Mesenchymal stem cell (in vitro differentiated cells and primary cell): ENCODE measurements at regions not wholly inside any gene's neighbourhood (a gene's known extent, or its start where the extent isn't known, plus 50 kb on each side); places are given as distances from the start of the nearest gene placed in this dataset.

Source experiments
- DNase-seq: peaks from one replicate; pipeline ENCODE4 v3.0.0-alpha.2; 2013
- H2AFZ ChIP-seq: one replicate; pipeline ENCODE4 v1.6.1; 2013; ENCODE audit warnings: low read depth, mild to moderate bottlenecking, control low read depth, inconsistent platforms, low read length, moderate library complexity
- H2AK5ac ChIP-seq: 2 replicates; pipeline ENCODE4 v1.6.1; 2013; ENCODE audit warnings: low read length, moderate library complexity, mild to moderate bottlenecking, inconsistent platforms; ENCODE audit not compliant: severe bottlenecking
- H2BK120ac ChIP-seq: one replicate; pipeline ENCODE4 v1.6.1; 2013; ENCODE audit warnings: low read depth, mild to moderate bottlenecking, inconsistent platforms, low read length, moderate library complexity
- H2BK12ac ChIP-seq, 2 experiments: one replicate each; pipeline ENCODE4 v1.6.1; 2013; ENCODE audit warnings: inconsistent platforms in 2 of 2, low read length in 2 of 2, mild to moderate bottlenecking in 2 of 2, moderate library complexity in 2 of 2, control low read depth in 1 of 2
- H2BK15ac ChIP-seq: one replicate; pipeline ENCODE4 v1.6.1; 2013; ENCODE audit warnings: mild to moderate bottlenecking, low read depth, inconsistent platforms; ENCODE audit not compliant: poor library complexity, severe bottlenecking
- H2BK5ac ChIP-seq: 2 replicates; pipeline ENCODE4 v1.6.1; 2013; ENCODE audit warnings: low read depth, mild to moderate bottlenecking, low read length, control low read depth, inconsistent platforms; ENCODE audit not compliant: poor library complexity, severe bottlenecking
- H3K14ac ChIP-seq, 2 experiments: one replicate each; pipeline ENCODE4 v1.6.1; 2013; ENCODE audit warnings: inconsistent platforms in 2 of 2, low read length in 2 of 2, control low read depth in 1 of 2, mild to moderate bottlenecking in 1 of 2, moderate library complexity in 1 of 2
- H3K18ac ChIP-seq, 2 experiments: one replicate each; pipeline ENCODE4 v1.6.1; 2013; ENCODE audit warnings: inconsistent platforms in 2 of 2, low read length in 2 of 2, control low read depth in 1 of 2, low read depth in 1 of 2, mild to moderate bottlenecking in 1 of 2
- H3K23ac ChIP-seq, 2 experiments: one replicate each; pipeline ENCODE4 v1.6.1; 2013; ENCODE audit warnings: inconsistent platforms in 2 of 2, low read length in 2 of 2, mild to moderate bottlenecking in 2 of 2, moderate library complexity in 2 of 2, control low read depth in 1 of 2
- H3K27ac ChIP-seq: 2 replicates; pipeline ENCODE4 v1.5.1; 2013; ENCODE audit warnings: mild to moderate bottlenecking, moderate library complexity, low read length, control low read depth, inconsistent platforms; ENCODE audit not compliant: poor library complexity, severe bottlenecking
- H3K27me3 ChIP-seq, 2 experiments: 2 replicates each; pipeline versions ENCODE4 v1.6.1 to v1.7.0; 2013; ENCODE audit warnings: low read length in 2 of 2, mild to moderate bottlenecking in 2 of 2, moderate library complexity in 2 of 2, control low read depth in 1 of 2, inconsistent platforms in 1 of 2; ENCODE audit not compliant: control insufficient read depth in 1 of 2, insufficient read depth in 1 of 2
- H3K36me3 ChIP-seq, 2 experiments: 2 replicates each; pipeline versions ENCODE4 v1.6.1 to v1.7.0; 2013; ENCODE audit warnings: low read length in 2 of 2, control low read depth in 1 of 2, inconsistent platforms in 1 of 2, low read depth in 1 of 2, mild to moderate bottlenecking in 1 of 2; ENCODE audit not compliant: insufficient read depth in 2 of 2, control insufficient read depth in 1 of 2
- H3K4ac ChIP-seq, 2 experiments: one replicate each; pipeline ENCODE4 v1.6.1; 2013; ENCODE audit warnings: inconsistent platforms in 2 of 2, low read length in 2 of 2, mild to moderate bottlenecking in 2 of 2, moderate library complexity in 2 of 2, control low read depth in 1 of 2, low read depth in 1 of 2
- H3K4me1 ChIP-seq: 2 replicates; pipeline ENCODE4 v1.6.1; 2013; ENCODE audit warnings: low read depth, low read length, control low read depth; ENCODE audit not compliant: control insufficient read depth, insufficient read depth
- H3K4me2 ChIP-seq: 2 replicates; pipeline ENCODE4 v1.6.1; 2013; ENCODE audit warnings: low read length, mild to moderate bottlenecking, inconsistent platforms; ENCODE audit not compliant: poor library complexity, severe bottlenecking
- H3K4me3 ChIP-seq, 2 experiments: 2 replicates each; pipeline versions ENCODE4 v1.5.1 to v1.7.0; 2013; ENCODE audit warnings: low read length in 2 of 2, mild to moderate bottlenecking in 2 of 2, control low read depth in 1 of 2, low read depth in 1 of 2; ENCODE audit not compliant: insufficient read depth in 1 of 2
- H3K79me1 ChIP-seq: replicated peaks from 2 replicates; pipeline ENCODE4 v1.6.1; 2013; ENCODE audit warnings: mild to moderate bottlenecking, control low read depth, low read length, inconsistent platforms; ENCODE audit not compliant: poor library complexity, severe bottlenecking
- H3K9ac ChIP-seq: 2 replicates; pipeline ENCODE4 v1.7.0; 2013; ENCODE audit warnings: mild to moderate bottlenecking, low read length, moderate library complexity
- H3K9me3 ChIP-seq: 2 replicates; pipeline ENCODE4 v1.7.0; 2013; ENCODE audit warnings: mild to moderate bottlenecking, low read length; ENCODE audit not compliant: control insufficient read depth
- H4K8ac ChIP-seq: one replicate; pipeline ENCODE4 v1.6.1; 2013; ENCODE audit warnings: inconsistent platforms, mild to moderate bottlenecking, low read length, moderate library complexity
- H4K91ac ChIP-seq: one replicate; pipeline ENCODE4 v1.6.1; 2013; ENCODE audit warnings: mild to moderate bottlenecking, low read length, inconsistent platforms
- WGBS: methylation state at CpG from one replicate; pipeline ENCODE4 v1.1.7; 2013; ENCODE audit warnings: mixed read lengths; 5-methylcytosine and 5-hydroxymethylcytosine counted together

- no peak overlapping the region for H2BK15ac ChIP-seq
- no peaks in the 10 kb centered on the region for H3K36me3 ChIP-seq
- no peak overlapping the region for H4K8ac ChIP-seq
- H3K27me3 ChIP-seq: no peaks in the 10 kb centered on the region
- H2AK5ac ChIP-seq: no peak overlapping the region
- 70% methylated on average over 3 of the region's 3 CpGs for WGBS
- DNase-seq: no peak
- H3K79me1 ChIP-seq: no peaks in the 10 kb centered on the region
- H2BK120ac ChIP-seq: no peak overlapping the region
- no peak overlapping the region for H3K27ac ChIP-seq
- H3K9me3 ChIP-seq: no peaks in the 10 kb centered on the region
- no peak overlapping the region for H3K14ac ChIP-seq
- no peak overlapping the region for H4K91ac ChIP-seq
- no peak overlapping the region for H2BK12ac ChIP-seq
- H2BK5ac ChIP-seq: no peak overlapping the region
- H3K23ac ChIP-seq: no peak overlapping the region
- H3K4ac ChIP-seq: no peak overlapping the region
- H3K4me1 ChIP-seq: no peaks in the 10 kb centered on the region
- H2AFZ ChIP-seq: no peak overlapping the region
- H3K4me3 ChIP-seq: no peak overlapping the region
- no peak overlapping the region for H3K9ac ChIP-seq
- no peak overlapping the region for H3K4me2 ChIP-seq
- no peak overlapping the region for H3K18ac ChIP-seq
Observed at GRCh38 chr16:6047325-6047724, 949.7 kb upstream of the EEF2KMT start.

- Histone ChIP-seq H3K4me3 (no peak overlapping the region), H4K8ac (no peak overlapping the region), H2BK120ac (no peak overlapping the region), H3K4me1 (no peaks in the 10 kb centered on the region), H3K36me3 (no peaks in the 10 kb centered on the region), H2BK5ac (no peak overlapping the region), H2BK15ac (no peak overlapping the region), H2AFZ (no peak overlapping the region), H3K14ac (no peak overlapping the region), H3K9ac (no peak overlapping the region), H3K4ac (no peak overlapping the region), H3K79me1 (no peaks in the 10 kb centered on the region), H4K91ac (no peak overlapping the region), H3K4me2 (no peak overlapping the region), H3K27me3 (no peaks in the 10 kb centered on the region), H3K18ac (no peak overlapping the region), H3K27ac (no peak overlapping the region), H3K23ac (no peak overlapping the region), H2BK12ac (no peak overlapping the region), H2AK5ac (no peak overlapping the region), H3K9me3 (no peaks in the 10 kb centered on the region)
- 61% methylated on average over 3 of the region's 5 CpGs for WGBS
- no peak for DNase-seq
Observed at GRCh38 chr16:6038941-6039645, 941.5 kb upstream of the EEF2KMT start.

- 49% methylated on average over 3 of the region's 6 CpGs for WGBS
- Histone ChIP-seq H2AK5ac (no peak overlapping the region), H3K36me3 (no peaks in the 10 kb centered on the region)
Observed at GRCh38 chr16:6035161-6035560, 937.6 kb upstream of the EEF2KMT start.

GRCh38 chr16:6034511-6034910, 936.9 kb upstream of the EEF2KMT start:
- Histone ChIP-seq H2BK15ac (no peak overlapping the region), H2AFZ (no peak overlapping the region), H3K18ac (no peak overlapping the region), H2BK5ac (no peak overlapping the region), H3K4me1 (no peaks in the 10 kb centered on the region), H2BK120ac (no peak overlapping the region), H4K8ac (no peak overlapping the region), H3K36me3 (no peaks in the 10 kb centered on the region), H4K91ac (no peak overlapping the region), H3K9ac (no peak overlapping the region), H2BK12ac (no peak overlapping the region), H3K9me3 (no peaks in the 10 kb centered on the region), H2AK5ac (no peak overlapping the region), H3K4me2 (no peak overlapping the region), H3K4me3 (no peak overlapping the region), H3K14ac (no peak overlapping the region), H3K23ac (no peak overlapping the region), H3K27me3 (no peaks in the 10 kb centered on the region), H3K79me1 (no peaks in the 10 kb centered on the region), H3K4ac (no peak overlapping the region), H3K27ac (no peak overlapping the region)
- 98% methylated on average over 3 of the region's 4 CpGs for WGBS
- no peak for DNase-seq

More at GRCh38 chr16:6035161-6035560, 937.6 kb upstream of the EEF2KMT start:
- no peak overlapping the region for H3K27ac ChIP-seq
- H2BK5ac ChIP-seq: no peak overlapping the region
- no peak overlapping the region for H3K9ac ChIP-seq
- H3K14ac ChIP-seq: no peak overlapping the region
- no peak for DNase-seq
- no peak overlapping the region for H3K18ac ChIP-seq
- H3K4me1 ChIP-seq: no peaks in the 10 kb centered on the region
- no peak overlapping the region for H4K8ac ChIP-seq
- no peak overlapping the region for H3K23ac ChIP-seq
- no peak overlapping the region for H2AFZ ChIP-seq
- no peak overlapping the region for H2BK120ac ChIP-seq
- no peak overlapping the region for H2BK15ac ChIP-seq
- H3K4ac ChIP-seq: no peak overlapping the region
- no peak overlapping the region for H3K4me2 ChIP-seq
- H3K9me3 ChIP-seq: no peaks in the 10 kb centered on the region
- H4K91ac ChIP-seq: no peak overlapping the region
- no peak overlapping the region for H2BK12ac ChIP-seq
- H3K79me1 ChIP-seq: no peaks in the 10 kb centered on the region
- H3K4me3 ChIP-seq: no peak overlapping the region
- H3K27me3 ChIP-seq: no peaks in the 10 kb centered on the region
